Fibroblast of lung (primary cell): ENCODE measurements at regions not wholly inside any gene's neighbourhood (a gene's known extent, or its start where the extent isn't known, plus 50 kb on each side); places are given as distances from the start of the nearest gene placed in this dataset.
A peak's percentile ranks its signal among the peaks of the same experiment; 100 is the strongest.

Experiments used
- DNase-seq, 2 donors: peaks; one replicate each; pipeline versions ENCODE4 v3.0.0 to v3.0.0-alpha.2; 2010; ENCODE audit warnings: low read depth in 2 of 2
- H2AFZ ChIP-seq: 2 replicates; pipeline ENCODE4 v1.5.1; 2012; ENCODE audit warnings: low read length, control low read depth, inconsistent platforms
- H3K27ac ChIP-seq: 2 replicates; pipeline ENCODE4 v1.5.1; 2011; ENCODE audit warnings: low read length, control low read depth; ENCODE audit not compliant: insufficient read depth
- H3K27me3 ChIP-seq: 2 replicates; pipeline ENCODE4 v1.5.1; 2011; ENCODE audit warnings: mild to moderate bottlenecking, low read length; ENCODE audit not compliant: control insufficient read depth, insufficient read depth
- H3K36me3 ChIP-seq: 2 replicates; pipeline ENCODE4 v1.5.1; 2011; ENCODE audit warnings: low read length; ENCODE audit not compliant: control insufficient read depth, insufficient read depth
- H3K4me1 ChIP-seq: 2 replicates; pipeline ENCODE4 v1.5.1; 2011; ENCODE audit warnings: low read length; ENCODE audit not compliant: control insufficient read depth, insufficient read depth; ENCODE audit errors: extremely low read depth
- H3K4me2 ChIP-seq: 2 replicates; pipeline ENCODE4 v1.5.1; 2011; ENCODE audit warnings: low read length, control low read depth; ENCODE audit not compliant: insufficient read depth; ENCODE audit errors: extremely low read depth
- H3K4me3 ChIP-seq, 4 experiments: fragments of 200-600 bp in 1 of 4; sonication (generic) in 1 of 4; replicated peaks in 1 of 4; 2 replicates each; pipeline ENCODE4 v1.5.1; 2011 to 2016; ENCODE audit warnings: low read length in 4 of 4, low read depth in 3 of 4, mild to moderate bottlenecking in 3 of 4, control low read depth in 2 of 4, inconsistent platforms in 1 of 4, mixed read lengths in 1 of 4; ENCODE audit not compliant: insufficient read depth in 1 of 4; ENCODE audit errors: control extremely low read depth in 1 of 4
- H3K79me2 ChIP-seq: 2 replicates; pipeline ENCODE4 v1.5.1; 2012; ENCODE audit warnings: mild to moderate bottlenecking, low read length, inconsistent platforms; ENCODE audit not compliant: control insufficient read depth, insufficient read depth
- H3K9ac ChIP-seq: 2 replicates; pipeline ENCODE4 v1.5.1; 2011; ENCODE audit warnings: mild to moderate bottlenecking, low read length, control low read depth; ENCODE audit not compliant: insufficient read depth
- H3K9me3 ChIP-seq: 2 replicates; pipeline ENCODE4 v1.5.1; 2012; ENCODE audit warnings: low read depth, low read length; ENCODE audit not compliant: control insufficient read depth, insufficient read depth
- H4K20me1 ChIP-seq: 2 replicates; pipeline ENCODE4 v1.5.1; 2011; ENCODE audit warnings: low read length; ENCODE audit not compliant: control insufficient read depth, insufficient read depth; ENCODE audit errors: extremely low read depth
- CTCF ChIP-seq, 2 donors: IDR thresholded peaks in 1 of 2; conservative IDR thresholded peaks in 1 of 2; 1 replicate in 1 of 2; 2 replicates in 1 of 2; pipeline ENCODE4 v1.5.1; 2011 to 2012; ENCODE audit warnings: low read length in 2 of 2, control low read depth in 1 of 2, inconsistent platforms in 1 of 2, low read depth in 1 of 2, mild to moderate bottlenecking in 1 of 2
- EZH2 ChIP-seq: IDR thresholded peaks from 2 replicates; pipeline ENCODE4 v1.5.1; 2012; ENCODE audit warnings: low read length, control low read depth, mild to moderate bottlenecking; ENCODE audit errors: missing control alignments

GRCh38 chr4:117575850-117576249 lies 458.4 kb upstream of the NDST3 start:
- no peak overlapping the region for H3K27ac ChIP-seq
- no peaks in the 10 kb centered on the region for H3K36me3 ChIP-seq
- no peaks in the 10 kb centered on the region for H3K27me3 ChIP-seq
- H3K4me3 ChIP-seq = no peak overlapping the region
- TF ChIP-seq CTCF (conservative IDR thresholded peaks at IDR 0.05 in 1 of 2, IDR thresholded peaks at IDR 0.05 in 1 of 2; ENCODE audit: low read depth in 1 of 2, low read length in 2 of 2) = no peak
- TF ChIP-seq EZH2 = no peak
- no peak for DNase-seq
- H4K20me1 ChIP-seq = peaks cover 2% of the 10 kb centered on the region
- H3K4me1 ChIP-seq = no peaks in the 10 kb centered on the region
- H3K79me2 ChIP-seq = no peaks in the 10 kb centered on the region
- H2AFZ ChIP-seq = no peak overlapping the region
- H3K4me2 ChIP-seq = no peak overlapping the region
- no peak overlapping the region for H3K9ac ChIP-seq
- no peaks in the 10 kb centered on the region for H3K9me3 ChIP-seq

GRCh38 chr4:117577686-117578311 lies 456.5 kb upstream of the NDST3 start:
- H3K4me2 ChIP-seq = no peak overlapping the region
- H3K27ac ChIP-seq = no peak overlapping the region
- H3K79me2 ChIP-seq = no peaks in the 10 kb centered on the region
- DNase-seq = peak in 1 of 2 donors; percentile 18
- H2AFZ ChIP-seq = no peak overlapping the region
- H4K20me1 ChIP-seq = peaks cover 2% of the 10 kb centered on the region
- no peaks in the 10 kb centered on the region for H3K27me3 ChIP-seq
- H3K4me1 ChIP-seq = no peaks in the 10 kb centered on the region
- no peak overlapping the region for H3K4me3 ChIP-seq
- TF ChIP-seq EZH2 (no peak), CTCF (conservative IDR thresholded peaks at IDR 0.05 in 1 of 2, IDR thresholded peaks at IDR 0.05 in 1 of 2; ENCODE audit: low read depth in 1 of 2, low read length in 2 of 2) (no peak)
- H3K36me3 ChIP-seq = no peaks in the 10 kb centered on the region
- no peak overlapping the region for H3K9ac ChIP-seq
- H3K9me3 ChIP-seq = no peaks in the 10 kb centered on the region

GRCh38 chr4:117588771-117589170 lies 445.5 kb upstream of the NDST3 start:
- Histone ChIP-seq H3K27ac (no peak overlapping the region), H3K4me3 (no peak overlapping the region), H3K36me3 (no peaks in the 10 kb centered on the region), H3K9ac (no peak overlapping the region), H3K79me2 (no peaks in the 10 kb centered on the region), H3K27me3 (no peaks in the 10 kb centered on the region), H3K4me2 (no peak overlapping the region), H2AFZ (no peak overlapping the region), H3K9me3 (no peaks in the 10 kb centered on the region), H4K20me1 (no peaks in the 10 kb centered on the region), H3K4me1 (no peaks in the 10 kb centered on the region)
- DNase-seq = no peak
- TF ChIP-seq CTCF (conservative IDR thresholded peaks at IDR 0.05 in 1 of 2, IDR thresholded peaks at IDR 0.05 in 1 of 2; ENCODE audit: low read depth in 1 of 2, low read length in 2 of 2) (no peak), EZH2 (no peak)
